DMS153 (cell line): ENCODE measurements at regions not wholly inside any gene's neighbourhood (a gene's known extent, or its start where the extent isn't known, plus 50 kb on each side); places are given as distances from the start of the nearest gene placed in this dataset.

ENCODE experiments used
- DNase-seq: peaks from one replicate; lab custom pipeline; 2025; lab: John Stamatoyannopoulos, UW

DNA sequence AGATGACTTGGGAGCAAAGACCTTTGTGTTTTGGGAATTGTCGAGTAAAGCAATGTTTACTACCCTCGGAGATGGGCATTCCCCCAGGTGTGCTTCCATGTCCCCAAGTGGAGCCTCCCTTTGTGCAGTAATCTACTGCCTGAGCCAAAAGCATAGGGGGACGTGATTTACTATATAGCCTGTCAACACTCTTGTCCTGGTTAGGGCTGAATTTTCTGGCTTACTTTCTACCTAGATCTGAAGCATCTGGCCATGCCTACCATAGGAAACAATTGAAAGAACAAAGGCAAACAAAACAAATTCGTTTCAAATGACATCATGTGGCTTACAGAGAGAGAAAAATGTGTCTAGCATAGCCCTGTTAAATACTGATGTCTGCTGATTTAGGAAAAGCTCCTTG is 350.6 kb downstream of the SAMD5 start:
- no peak for DNase-seq

DNA sequence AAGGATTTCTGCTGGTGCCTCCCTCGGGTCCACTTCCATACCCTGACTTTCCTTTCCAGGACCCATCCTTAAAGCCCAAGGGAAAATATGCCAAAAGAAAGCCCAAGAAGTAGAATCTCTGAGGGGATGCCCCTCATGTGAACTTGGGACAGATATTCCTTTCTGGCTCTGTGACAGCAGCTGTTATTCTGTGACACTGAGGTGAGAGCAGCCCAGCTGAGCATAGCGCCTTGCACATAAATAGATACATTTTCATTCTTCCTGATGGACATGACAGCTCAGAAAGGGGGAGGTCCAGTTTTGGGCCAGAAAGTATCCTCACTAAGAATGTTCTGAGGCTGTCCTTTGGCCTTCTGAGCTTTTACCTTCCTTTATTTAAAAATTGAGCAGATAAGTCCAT is 353.2 kb downstream of the SAMD5 start:
- no peak for DNase-seq

DNA sequence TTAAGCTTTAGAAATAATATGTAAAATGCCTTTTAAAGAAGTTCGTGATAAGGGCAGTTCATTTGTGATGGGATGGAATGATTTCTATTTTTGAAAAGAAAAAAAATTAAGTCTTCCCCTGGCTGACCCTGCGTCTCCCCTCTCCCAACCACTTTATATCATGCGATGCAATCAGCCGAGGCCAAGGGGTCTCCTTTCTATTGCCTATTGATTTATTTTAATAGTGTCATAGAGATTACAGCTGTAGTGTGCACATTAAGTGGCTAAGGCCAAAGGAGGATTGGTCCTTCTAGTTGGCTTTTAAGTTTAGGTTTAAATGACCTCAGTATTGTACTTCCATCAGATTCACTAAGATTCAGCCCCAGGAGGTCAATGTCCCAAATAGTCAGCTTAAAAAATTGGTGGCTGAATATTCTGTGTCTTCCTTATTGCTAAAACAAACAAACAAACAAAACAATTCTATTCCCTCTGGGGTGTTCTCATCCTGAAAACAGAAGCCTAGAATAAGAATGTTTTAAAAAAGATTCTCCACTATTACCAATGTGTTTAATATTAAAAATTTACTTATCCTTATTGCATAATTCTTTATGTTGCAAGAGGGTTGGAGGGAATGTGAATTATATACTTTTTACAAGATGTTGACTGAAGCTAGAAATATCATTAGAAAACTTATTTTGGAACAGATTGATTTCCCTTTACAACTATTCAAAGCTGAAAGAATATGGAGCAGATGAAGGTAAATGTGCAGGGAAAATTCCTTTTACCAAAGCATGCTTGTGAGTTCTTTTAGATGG is 359.1 kb downstream of the SAMD5 start:
- no peak for DNase-seq

DNA sequence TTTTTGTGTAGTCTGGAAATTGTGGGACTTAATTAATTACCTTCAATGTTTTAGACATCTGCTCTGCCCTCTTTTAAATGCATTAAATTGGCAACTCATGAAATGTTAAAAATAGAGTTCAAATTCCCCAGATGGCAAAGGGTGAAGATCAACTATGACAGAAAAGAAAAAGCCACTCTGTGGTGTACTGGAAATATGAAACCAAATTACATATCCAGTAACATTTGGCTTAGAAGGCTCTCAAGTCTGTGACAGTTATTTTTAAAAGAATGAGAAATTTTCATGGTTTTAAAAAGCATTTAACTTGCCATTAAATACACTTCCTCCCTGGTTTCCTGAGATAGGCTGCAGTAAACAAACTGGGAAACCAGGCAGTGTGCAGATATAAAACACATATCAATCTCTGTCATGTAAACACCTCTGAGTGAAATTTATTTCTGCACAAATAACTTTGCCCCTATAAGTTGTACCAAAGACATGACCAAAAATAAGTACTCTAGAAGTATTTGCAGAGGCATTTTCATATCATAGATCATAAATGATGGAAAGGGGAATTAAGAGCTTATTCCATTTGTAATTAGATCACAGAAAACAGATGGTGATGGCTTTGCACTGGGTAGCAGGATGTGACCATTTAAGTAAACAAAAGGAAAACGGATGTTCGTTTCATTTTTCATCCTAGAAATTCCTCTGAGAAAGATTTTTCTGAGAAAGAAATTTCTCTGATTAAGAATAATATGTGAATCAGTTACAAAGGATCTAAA is 360.1 kb downstream of the SAMD5 start:
- DNase-seq: no peak

- no peak for DNase-seq
These were observed 360.7 kb downstream of the SAMD5 start for GRCh38 chr6:147869201-147869600.

- DNase-seq: no peak
These were observed 361.4 kb downstream of the SAMD5 start for GRCh38 chr6:147869869-147870268.

- DNase-seq: no peak
These were observed 362.1 kb downstream of the SAMD5 start for GRCh38 chr6:147870506-147871110.

- no peak for DNase-seq
These were observed 363.5 kb downstream of the SAMD5 start for GRCh38 chr6:147872002-147872401.

DNA sequence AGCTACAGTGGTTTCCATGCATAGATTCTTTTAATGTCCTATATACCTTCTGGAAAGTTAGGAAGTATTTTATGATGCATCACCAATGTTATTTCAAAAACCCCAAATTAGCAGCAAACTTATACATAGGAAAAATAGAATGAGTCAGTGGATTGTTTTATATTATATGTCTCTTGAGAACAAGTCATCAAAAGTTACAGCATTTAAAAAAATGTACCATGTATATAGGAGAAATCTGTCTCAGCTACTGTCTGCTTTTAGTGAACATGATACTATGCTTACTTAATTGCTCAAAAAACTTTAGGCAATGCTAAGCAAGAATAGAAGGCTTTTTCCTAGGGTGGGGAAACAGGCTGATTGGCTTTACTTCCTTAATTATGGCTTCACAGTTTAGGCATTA is 365.3 kb downstream of the SAMD5 start:
- no peak for DNase-seq

DNA sequence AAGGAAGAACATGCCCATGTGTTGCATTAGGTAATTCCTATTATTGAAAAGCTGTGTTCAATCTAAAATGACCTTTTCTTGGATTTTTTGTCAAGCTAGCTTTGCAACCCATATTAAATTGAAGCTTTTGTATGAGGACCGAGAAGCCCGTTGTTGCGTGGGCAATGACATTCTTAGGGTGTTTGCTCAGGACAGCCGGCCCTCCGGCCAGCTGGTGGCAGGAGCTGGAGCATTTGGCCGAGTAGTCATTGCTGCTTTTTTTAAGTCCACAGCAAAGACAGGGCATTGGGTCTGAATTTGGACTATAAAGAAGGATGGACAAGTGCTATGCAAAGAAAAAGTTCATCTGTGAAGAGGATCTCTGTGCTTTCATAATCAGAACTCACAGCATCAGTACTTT is 365.8 kb downstream of the SAMD5 start:
- no peak for DNase-seq

GRCh38 chr6:147879031-147879580 is 370.6 kb downstream of the SAMD5 start:
- DNase-seq: no peak

- no peak for DNase-seq
These were observed 372.9 kb downstream of the SAMD5 start for GRCh38 chr6:147881432-147881831.

GRCh38 chr6:147888374-147888773 is 379.9 kb downstream of the SAMD5 start:
- no peak for DNase-seq

DNA sequence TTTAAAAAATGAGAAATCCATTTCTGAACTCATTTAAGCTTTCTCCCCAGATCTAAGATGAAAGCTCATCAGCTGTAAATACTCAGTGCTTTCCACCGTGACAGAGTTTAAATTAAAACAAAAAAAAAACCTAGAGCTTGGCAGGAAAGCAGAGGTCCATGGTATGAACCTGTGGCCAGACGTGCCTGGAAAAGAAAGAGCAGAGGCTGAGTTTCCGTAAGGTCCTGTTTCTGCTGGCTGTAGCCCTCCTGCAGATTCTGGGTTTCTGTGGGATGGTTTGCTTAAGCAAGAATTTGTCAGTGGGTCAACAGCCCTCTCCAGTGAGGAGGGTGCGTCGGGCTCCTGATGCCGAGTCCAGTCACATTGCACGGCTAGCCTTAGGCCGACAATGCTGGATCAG is 383.2 kb downstream of the SAMD5 start:
- DNase-seq: no peak

- DNase-seq: no peak
These were observed 384.0 kb downstream of the SAMD5 start for GRCh38 chr6:147892476-147892875.

DNA sequence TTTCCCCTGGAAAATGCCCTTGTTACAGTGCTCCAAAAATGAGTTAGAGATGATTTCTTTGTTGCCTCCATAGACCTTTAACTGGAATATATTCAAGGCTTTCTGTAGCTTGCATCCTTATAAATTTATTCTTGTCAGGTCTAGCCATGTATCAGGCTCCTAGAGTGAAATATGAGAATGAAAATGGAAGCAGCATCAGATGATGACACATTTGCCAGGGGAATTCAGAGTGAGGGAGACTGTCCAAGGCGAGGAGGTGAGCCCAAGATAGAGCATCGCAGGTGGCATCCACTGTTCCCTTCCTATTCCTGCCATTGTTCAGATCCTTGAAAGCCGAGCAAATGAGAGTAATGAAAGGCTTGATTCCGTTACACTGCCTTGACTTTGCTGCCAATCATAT is 386.8 kb downstream of the SAMD5 start:
- no peak for DNase-seq

- no peak for DNase-seq
These were observed 391.8 kb downstream of the SAMD5 start for GRCh38 chr6:147900247-147900830.

DNA sequence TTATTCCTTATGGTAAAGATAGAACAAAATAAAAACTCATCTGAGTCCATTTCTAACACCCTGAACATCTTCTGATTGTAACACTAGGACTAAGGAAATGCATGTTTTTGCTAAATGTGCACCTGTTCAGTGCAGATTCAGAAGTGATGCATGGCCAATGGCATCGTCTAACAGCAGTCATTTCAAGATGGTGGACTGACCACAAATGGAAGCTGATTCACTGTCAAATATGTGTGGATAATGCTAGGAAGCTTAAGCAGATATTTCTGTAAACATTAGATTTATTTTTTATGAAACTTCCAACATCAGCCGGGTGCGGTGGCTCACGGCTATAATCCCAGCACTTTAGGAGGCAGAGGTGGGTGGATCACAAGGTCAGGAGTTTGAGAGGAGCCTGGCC is 394.8 kb downstream of the SAMD5 start:
- DNase-seq: no peak

DNA sequence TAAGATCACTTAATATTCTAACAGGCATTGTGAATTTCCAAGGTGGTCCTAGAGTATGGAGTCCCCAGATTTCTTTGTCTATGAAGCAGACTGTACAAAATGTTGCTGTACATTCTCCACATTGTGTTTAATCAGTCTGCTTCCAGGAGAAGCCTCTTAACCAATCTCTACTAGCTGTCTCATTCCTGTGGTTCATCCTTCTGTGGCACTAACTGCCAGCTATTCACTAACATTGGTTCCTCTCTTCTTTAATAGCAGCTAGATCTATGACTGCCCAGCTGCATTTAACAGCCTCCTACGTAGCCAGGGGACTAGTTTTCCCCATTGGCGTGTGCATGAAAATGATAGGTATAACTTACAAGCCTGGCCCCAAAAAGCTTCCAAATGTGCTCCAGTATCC is 395.4 kb downstream of the SAMD5 start:
- DNase-seq: no peak

- DNase-seq: no peak
These were observed 395.9 kb downstream of the SAMD5 start for GRCh38 chr6:147904416-147904815.

GRCh38 chr6:147905711-147906110 is 397.2 kb downstream of the SAMD5 start:
- no peak for DNase-seq

- DNase-seq: no peak
These were observed 397.9 kb downstream of the SAMD5 start for GRCh38 chr6:147906361-147906760.
